Loucy (cell line): ENCODE measurements at regions not wholly inside any gene's neighbourhood (a gene's known extent, or its start where the extent isn't known, plus 50 kb on each side); places are given as distances from the start of the nearest gene placed in this dataset.

Source experiments
- H2AFZ ChIP-seq: fragments of 200-600 bp; sonication (generic); 2 replicates; pipeline ENCODE4 v1.6.0; 2016; ENCODE audit warnings: antibody characterized with exemption, mild to moderate bottlenecking, low read length, moderate library complexity
- H3F3A ChIP-seq: fragments of 200-600 bp; 2 replicates; pipeline ENCODE4 v1.6.0; 2016; ENCODE audit warnings: antibody characterized with exemption, low read depth, mild to moderate bottlenecking
- H3K27me3 ChIP-seq: fragments of 200-600 bp; sonication (generic); 2 replicates; pipeline ENCODE4 v1.6.1; 2014; ENCODE audit warnings: low read length, mild to moderate bottlenecking; ENCODE audit not compliant: insufficient read depth, poor library complexity, severe bottlenecking
- H3K36me3 ChIP-seq: fragments of 200-600 bp; sonication (generic); 2 replicates; pipeline ENCODE4 v1.6.1; 2016; ENCODE audit warnings: low read length; ENCODE audit not compliant: insufficient read depth
- H3K4me1 ChIP-seq: fragments of 200-600 bp; sonication (generic); 2 replicates; pipeline ENCODE4 v1.5.1; 2014; ENCODE audit warnings: low read length, mild to moderate bottlenecking; ENCODE audit not compliant: insufficient read depth, poor library complexity, severe bottlenecking
- H3K4me2 ChIP-seq: fragments of 200-600 bp; sonication (generic); 2 replicates; pipeline ENCODE4 v1.6.0; 2014; ENCODE audit warnings: antibody characterized with exemption, low read length, low read depth, mild to moderate bottlenecking; ENCODE audit not compliant: poor library complexity, severe bottlenecking
- H3K4me3 ChIP-seq: fragments of 200-600 bp; sonication (generic); 2 replicates; pipeline ENCODE4 v1.5.1; 2014; ENCODE audit warnings: low read length, mild to moderate bottlenecking, mixed read lengths; ENCODE audit not compliant: poor library complexity, severe bottlenecking
- H3K79me2 ChIP-seq: fragments of 200-600 bp; sonication (generic); 2 replicates; pipeline ENCODE4 v1.6.1; 2014; ENCODE audit warnings: low read length; ENCODE audit not compliant: insufficient read depth
- H3K9ac ChIP-seq: fragments of 200-600 bp; sonication (generic); 2 replicates; pipeline ENCODE4 v1.6.0; 2014; ENCODE audit warnings: mild to moderate bottlenecking, low read depth, low read length, moderate library complexity; ENCODE audit not compliant: poor library complexity, severe bottlenecking
- H3K9me2 ChIP-seq: fragments of 200-600 bp; sonication (generic); replicated peaks from 2 replicates; pipeline ENCODE4 v1.6.1; 2016; ENCODE audit warnings: low read depth, low read length, mixed read lengths
- H3K9me3 ChIP-seq: fragments of 200-600 bp; sonication (generic); 2 replicates; pipeline ENCODE4 v1.6.1; 2014; ENCODE audit warnings: mild to moderate bottlenecking, antibody characterized with exemption, low read length, low read depth; ENCODE audit not compliant: insufficient read depth
- H4K20me1 ChIP-seq: fragments of 200-600 bp; sonication (generic); 2 replicates; pipeline ENCODE4 v1.6.0; 2014; ENCODE audit warnings: antibody characterized with exemption, low read length, mild to moderate bottlenecking; ENCODE audit not compliant: insufficient read depth, poor library complexity, severe bottlenecking
- CTCF ChIP-seq: fragments of 200-600 bp; sonication (generic); conservative IDR thresholded peaks from 2 replicates; pipeline ENCODE4 v1.5.1; 2014; ENCODE audit warnings: mild to moderate bottlenecking, antibody characterized with exemption, low read length
- EZH2phosphoT487 ChIP-seq: fragments of 200-600 bp; IDR thresholded peaks from 2 replicates; pipeline ENCODE4 v1.6.1; 2018; ENCODE audit warnings: antibody characterized with exemption, mild to moderate bottlenecking, moderate library complexity, borderline replicate concordance

- H3K4me3 ChIP-seq = no peak overlapping the region
- H3K9ac ChIP-seq = no peak overlapping the region
- H2AFZ ChIP-seq = no peak overlapping the region
- H3F3A ChIP-seq = no peaks in the 10 kb centered on the region
- H3K4me2 ChIP-seq = no peak overlapping the region
- no peaks in the 10 kb centered on the region for H3K79me2 ChIP-seq
- H3K9me2 ChIP-seq = no peaks in the 10 kb centered on the region
- H3K27me3 ChIP-seq = no peaks in the 10 kb centered on the region
- TF ChIP-seq CTCF (no peak), EZH2phosphoT487 (no peak)
- no peaks in the 10 kb centered on the region for H3K9me3 ChIP-seq
- H3K4me1 ChIP-seq = no peaks in the 10 kb centered on the region
- H4K20me1 ChIP-seq = no peaks in the 10 kb centered on the region
- no peaks in the 10 kb centered on the region for H3K36me3 ChIP-seq
These were observed 76.4 kb upstream of the ROBO1 start for GRCh38 chr3:79844176-79844575.

GRCh38 chr3:79843180-79843579 is 75.4 kb upstream of the ROBO1 start:
- Histone ChIP-seq H3K27me3 (no peaks in the 10 kb centered on the region), H3K4me2 (no peak overlapping the region), H3K36me3 (no peaks in the 10 kb centered on the region), H3K9ac (no peak overlapping the region), H2AFZ (no peak overlapping the region), H3K9me2 (no peaks in the 10 kb centered on the region), H3F3A (no peaks in the 10 kb centered on the region), H3K9me3 (no peaks in the 10 kb centered on the region), H4K20me1 (no peaks in the 10 kb centered on the region), H3K4me3 (no peak overlapping the region), H3K4me1 (no peaks in the 10 kb centered on the region), H3K79me2 (no peaks in the 10 kb centered on the region)
- TF ChIP-seq CTCF (no peak), EZH2phosphoT487 (no peak)

GRCh38 chr3:79835701-79836100 is 67.9 kb upstream of the ROBO1 start:
- Histone ChIP-seq H3K4me1 (no peaks in the 10 kb centered on the region), H3K9me2 (no peaks in the 10 kb centered on the region), H3K79me2 (no peaks in the 10 kb centered on the region), H3K4me3 (no peak overlapping the region), H3K27me3 (no peaks in the 10 kb centered on the region), H3K9ac (no peak overlapping the region), H3K36me3 (no peaks in the 10 kb centered on the region), H4K20me1 (no peaks in the 10 kb centered on the region), H3F3A (no peaks in the 10 kb centered on the region), H3K4me2 (no peak overlapping the region), H2AFZ (no peak overlapping the region), H3K9me3 (no peaks in the 10 kb centered on the region)
- TF ChIP-seq EZH2phosphoT487 (no peak), CTCF (no peak)
